NCI-H2107 treated with DMSO at 0.1 percent for 48 hours (cell line): ENCODE measurements at regions not wholly inside any gene's neighbourhood (a gene's known extent, or its start where the extent isn't known, plus 50 kb on each side); places are given as distances from the start of the nearest gene placed in this dataset.
"Not testable (repeated sequence)": the region's sequence is repeated elsewhere in the genome, so short reads cannot be mapped to it uniquely, and the experiment has no call there.

Source experiments
- DNase-seq: peaks from one replicate; lab custom pipeline; 2025; ENCODE audit not compliant: unreplicated experiment; lab: John Stamatoyannopoulos, UW

DNA sequence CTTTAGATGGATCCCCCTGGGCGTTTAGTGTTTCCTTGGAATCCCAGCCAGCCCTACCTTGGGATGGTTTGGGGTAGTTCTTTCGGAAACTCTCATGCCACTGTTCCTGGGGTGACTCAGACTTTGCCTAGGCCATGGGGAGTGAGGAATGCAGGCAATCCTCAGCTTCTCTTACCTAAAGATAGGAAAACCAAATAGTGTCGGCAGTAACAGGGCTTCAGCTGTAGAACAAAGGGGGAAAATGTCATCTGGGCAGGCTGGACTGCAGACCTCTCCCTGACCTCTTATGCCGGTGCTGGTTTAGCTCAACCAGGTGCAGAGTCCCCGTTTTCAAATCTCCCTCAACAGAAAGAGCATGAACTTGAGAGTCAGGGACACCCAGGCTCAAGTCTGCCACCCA is 252.1 kb downstream of the TSN start:
- DNase-seq, result no peak

DNA sequence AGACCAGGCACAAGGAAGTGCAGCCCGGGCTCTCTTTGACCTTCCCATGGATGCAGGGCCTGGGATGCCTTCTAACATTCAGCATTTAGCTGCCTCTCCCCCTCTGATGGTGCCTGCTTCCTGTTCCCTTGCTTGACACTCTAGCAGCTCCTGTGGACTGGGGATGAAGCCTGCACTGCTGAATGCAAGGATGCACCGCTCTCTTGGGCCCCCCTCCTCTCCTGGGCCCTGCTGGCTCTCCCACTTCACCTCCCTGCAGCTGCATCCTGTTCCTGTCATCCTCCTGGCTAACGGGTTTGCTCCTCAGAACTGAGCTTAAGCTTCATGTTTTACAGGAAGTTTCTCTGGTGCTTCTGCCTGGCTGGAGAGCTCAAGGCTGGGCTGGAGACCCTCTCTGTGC is 254.1 kb downstream of the TSN start:
- DNase-seq, result no peak

DNA sequence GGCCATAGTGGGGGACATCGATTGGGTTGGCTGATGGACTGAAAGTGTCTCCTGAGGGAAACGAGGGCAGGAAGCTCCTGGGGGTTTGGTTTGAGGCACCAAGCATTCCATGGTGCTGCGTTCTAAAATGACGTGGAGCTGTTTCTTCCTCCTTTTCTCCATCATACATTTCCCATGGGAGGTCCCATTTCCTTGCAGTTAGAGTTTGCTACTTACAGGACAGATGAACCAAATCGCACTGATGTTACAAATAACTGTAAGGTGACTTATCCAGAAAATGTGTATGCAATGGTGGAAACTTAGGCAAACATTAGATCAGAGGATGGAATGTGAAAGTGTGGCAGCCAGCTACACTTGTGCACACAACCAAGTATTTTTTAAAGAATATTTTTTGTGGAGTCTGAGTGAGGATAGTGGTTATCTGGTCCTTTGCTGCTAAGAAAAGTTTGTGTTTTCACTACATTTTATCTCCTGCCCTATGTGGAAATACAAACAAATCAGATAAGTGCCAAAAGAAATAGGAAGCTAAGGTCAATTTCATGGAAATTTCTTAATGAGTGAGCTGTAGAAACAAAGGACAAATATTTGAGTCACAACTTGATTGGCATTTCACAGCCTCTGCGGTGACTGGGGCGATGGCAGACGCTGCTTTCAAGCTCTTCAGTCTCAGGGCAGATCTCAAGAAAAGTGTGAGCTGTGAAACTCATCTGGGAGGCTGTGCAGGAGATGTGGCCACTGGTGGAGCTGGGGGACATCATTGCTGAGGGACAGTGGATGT is 256.2 kb downstream of the TSN start:
- no peak for DNase-seq

DNA sequence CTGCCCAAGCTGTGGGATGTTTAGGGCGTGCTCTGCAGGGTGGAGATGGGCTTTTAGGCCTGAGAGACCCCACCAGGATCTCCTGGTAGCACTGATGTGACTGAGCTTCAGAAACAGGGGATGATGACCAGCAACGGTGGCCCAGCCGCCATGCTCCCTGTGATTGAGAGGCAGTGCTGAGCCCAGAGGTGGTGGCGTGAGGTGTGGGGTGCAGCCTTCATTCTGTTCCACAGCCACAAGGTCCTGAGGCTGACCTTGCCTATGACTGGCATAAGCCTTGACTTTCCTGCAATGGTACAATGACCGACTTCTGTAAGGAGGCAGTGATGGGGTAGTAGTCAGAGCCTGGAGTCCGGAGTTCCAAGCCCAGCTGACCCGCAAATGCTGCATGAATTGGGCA is 263.3 kb downstream of the TSN start:
- no peak for DNase-seq

DNA sequence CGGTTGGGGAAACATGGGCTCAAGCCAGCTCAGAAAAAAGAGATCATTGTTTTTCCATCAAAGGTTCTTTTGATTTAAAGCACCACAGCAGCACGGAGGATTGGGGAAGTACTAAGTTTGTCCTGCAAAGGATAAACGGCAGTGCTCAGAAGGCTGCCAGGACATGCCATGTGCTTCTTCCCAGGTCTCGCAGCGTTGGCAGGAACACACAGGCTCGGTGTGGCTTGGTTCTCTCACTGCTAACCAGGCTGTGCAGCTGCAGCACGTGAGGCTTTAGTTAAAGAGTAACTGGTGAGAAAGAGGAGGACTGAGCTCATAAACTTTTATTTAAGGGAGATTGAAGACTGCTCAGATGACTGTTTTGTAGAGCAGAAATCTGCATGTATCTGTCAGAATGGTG is 264.3 kb downstream of the TSN start:
- no peak for DNase-seq

DNA sequence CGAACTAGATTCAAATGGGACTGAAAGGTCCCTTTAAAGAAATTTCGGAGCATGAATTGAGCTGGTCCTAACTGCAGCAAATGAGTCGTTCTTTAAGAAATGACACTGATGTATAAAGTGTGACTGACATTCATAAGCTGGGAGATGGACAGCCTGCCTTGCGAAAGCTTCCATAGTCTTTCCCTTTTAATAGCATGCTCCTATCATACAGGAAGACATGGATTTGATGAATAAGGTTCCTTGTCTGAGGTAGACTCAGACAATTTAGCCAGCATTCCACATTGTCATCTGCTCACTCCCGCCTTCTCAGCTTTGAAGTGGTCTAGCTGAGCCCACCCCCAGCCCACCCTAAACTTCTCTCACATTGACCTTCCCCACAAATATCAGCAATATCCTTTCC is 264.9 kb downstream of the TSN start:
- no peak for DNase-seq

DNA sequence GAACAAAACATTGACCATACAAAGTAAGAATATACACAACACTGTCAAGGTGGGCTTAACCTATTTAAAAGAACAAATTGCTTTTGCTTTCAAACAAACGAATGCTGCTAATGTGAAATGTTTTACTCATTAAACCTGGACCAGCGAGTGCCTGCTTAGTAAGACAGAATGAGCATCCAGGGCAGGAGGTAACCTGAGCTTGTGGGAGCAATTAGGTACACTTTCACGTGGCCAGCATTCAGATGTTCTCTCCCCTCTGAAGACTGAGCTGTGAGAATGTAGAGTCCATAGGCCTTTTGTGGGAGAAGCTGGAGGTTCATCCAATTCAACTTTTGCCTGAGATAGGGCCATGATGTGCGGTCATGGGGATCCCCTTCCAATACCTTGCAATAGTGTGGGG is 266.5 kb downstream of the TSN start:
- no peak for DNase-seq

DNA sequence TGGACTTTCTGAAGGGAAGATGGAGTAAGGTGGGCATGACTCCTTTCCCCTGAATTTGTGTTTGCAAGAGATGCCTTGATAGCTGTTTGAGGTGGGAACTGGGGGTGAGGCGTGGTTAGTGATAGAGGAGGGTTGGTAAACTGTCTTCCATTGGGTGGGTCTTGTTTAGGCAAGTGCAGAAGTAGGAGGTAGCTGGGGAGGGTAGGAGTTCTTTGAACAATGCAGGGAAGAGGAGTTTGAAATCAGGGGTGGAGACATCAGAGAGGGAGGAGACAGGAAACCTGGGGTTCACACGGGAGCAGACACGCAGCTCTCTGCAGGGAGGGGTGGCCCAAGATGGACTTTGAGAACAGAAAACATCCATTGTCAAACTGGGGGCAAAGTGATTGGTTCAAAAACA is 267.1 kb downstream of the TSN start:
- no peak for DNase-seq

DNA sequence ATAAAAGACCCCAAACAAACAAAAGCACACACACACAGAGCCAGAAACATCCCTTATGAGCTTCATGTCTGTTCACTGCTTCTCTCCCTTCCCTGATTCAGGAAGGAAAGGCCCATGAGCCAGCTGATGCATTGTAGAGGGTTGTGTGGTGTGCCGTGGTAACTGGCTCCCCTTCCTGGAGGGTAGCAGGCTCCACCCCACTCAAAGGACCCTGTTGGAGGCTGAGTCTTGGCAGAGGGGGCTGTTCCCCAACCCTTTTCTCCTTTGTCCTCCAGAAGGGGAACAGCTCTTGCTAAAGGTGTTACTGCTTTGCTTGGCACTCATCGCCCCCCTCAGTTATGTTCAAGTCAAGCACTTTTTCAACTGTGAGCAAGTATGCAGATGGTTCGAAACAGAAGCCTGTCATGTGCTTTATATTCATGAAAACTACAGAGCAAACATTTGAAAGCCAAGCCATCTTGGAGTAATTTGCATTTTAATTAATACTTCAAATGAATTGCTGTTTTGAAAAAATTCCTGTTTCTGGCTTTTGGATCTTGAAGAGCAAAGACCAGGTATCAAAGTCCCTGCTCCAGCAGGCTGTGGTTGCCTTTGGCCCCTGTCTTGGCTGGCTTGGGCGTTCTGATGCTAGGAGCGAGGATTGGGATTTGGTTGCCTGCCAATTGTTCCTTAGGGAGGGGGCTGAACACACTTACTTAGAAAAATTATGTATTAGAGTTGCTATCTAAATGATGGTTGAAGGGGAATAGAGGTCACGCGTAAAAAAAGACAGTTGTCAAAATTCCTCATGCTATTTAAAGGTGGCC is 267.8 kb downstream of the TSN start:
- no peak for DNase-seq

DNA sequence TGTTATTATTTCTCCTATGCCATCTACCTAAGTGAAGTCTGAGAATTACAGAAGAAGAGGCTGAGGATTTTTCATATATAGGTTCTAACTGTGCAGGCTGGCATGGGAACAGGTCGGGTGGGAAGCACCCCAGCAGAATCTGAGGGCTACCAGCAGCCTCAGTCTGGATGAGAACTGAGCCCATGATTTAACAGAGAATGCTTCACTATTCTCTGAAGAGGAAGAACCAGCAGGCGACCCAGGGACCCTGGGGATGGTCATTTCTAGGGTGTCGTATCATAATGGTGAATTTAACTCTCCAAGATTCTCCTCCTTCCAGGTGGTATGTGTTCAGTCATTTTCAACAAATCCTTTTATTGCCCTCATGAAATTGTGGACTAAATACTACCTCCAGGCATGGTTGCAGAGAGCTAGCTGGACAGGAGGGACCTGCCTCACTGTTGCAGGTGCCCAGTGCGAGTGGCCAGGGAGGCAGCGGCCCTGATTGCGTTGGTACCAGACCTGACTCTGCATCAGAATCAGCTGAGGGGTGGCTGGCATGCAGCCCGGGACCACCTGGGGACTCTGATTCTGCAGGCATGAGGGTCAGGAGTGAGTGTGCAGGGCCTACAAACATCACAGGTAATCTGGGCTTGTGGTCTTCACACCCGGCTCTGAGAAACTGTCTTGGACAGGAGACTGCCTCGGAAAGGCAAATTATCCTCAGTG is 272.2 kb downstream of the TSN start:
- no peak for DNase-seq

DNA sequence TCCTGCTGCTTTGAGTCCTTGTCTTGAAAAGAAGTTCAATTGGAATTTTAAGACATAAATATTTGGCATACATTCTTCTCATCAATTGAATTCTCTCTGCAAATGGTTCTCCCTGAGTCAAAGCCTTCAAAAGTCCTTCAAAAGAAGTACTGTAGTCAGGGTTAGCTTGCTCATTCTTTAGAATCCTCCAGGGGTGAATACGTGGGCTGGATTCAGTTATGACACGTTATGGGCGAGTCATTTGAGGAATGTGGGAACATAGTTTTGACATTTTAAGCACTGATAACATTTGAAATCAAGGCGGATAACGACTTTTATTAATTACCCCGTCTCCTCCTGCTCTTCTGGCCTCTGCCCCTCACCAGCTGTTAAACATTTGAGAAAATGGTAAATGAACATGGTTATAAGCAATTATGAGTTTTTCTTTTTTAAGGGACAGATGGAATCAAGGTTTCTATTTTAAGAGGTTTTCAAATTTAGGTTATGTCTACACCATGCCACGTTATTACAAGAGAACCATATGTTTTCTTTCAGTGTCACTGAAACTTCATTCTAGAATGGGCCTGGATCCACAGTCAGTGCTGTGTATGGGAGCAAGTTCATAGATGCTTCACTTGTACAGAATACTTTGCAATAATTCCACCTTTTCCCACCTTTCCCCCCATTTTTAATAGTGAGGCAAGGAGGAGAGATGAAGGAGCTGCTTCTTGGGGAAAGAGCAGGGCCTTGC is 273.1 kb downstream of the TSN start:
- no peak for DNase-seq

DNA sequence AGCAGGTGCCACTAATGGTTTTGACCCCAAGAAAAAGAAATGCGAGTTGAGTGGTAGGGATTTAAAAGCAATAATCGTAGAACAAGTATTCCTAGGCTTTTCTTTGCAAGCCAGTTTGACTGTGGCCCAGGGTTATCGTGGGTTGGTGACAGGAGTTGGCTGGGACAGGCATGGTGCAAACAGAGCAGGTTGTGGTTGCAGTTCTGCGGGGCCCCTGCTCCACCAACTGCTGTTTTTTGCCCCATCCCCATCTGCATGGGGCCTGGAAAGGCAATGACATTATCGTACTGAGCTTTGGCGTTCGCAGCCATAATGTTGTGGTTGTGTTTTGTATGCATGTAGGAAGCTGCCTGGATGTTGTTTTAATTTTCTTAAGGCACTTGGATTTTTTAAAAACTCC is 274.0 kb downstream of the TSN start:
- no peak for DNase-seq

DNA sequence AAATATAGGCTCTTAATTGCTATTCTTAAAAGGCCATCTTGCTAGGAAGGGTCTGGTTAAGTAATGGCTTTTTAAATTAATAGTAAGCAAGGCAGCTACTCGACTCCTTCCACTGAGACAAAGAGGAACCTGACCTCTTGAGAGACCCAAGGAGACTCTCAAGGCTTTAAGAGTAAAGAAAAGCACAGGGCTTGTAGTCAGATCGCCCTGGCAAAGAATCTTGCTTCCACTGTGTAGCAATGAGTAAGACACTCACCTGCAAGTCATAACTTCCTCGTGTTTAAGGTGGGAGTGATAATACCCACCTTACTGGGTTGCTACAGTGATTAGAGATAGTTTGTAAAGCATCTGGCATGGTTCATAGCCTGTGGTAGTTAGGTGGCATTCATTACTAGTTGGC is 274.5 kb downstream of the TSN start:
- no peak for DNase-seq

DNA sequence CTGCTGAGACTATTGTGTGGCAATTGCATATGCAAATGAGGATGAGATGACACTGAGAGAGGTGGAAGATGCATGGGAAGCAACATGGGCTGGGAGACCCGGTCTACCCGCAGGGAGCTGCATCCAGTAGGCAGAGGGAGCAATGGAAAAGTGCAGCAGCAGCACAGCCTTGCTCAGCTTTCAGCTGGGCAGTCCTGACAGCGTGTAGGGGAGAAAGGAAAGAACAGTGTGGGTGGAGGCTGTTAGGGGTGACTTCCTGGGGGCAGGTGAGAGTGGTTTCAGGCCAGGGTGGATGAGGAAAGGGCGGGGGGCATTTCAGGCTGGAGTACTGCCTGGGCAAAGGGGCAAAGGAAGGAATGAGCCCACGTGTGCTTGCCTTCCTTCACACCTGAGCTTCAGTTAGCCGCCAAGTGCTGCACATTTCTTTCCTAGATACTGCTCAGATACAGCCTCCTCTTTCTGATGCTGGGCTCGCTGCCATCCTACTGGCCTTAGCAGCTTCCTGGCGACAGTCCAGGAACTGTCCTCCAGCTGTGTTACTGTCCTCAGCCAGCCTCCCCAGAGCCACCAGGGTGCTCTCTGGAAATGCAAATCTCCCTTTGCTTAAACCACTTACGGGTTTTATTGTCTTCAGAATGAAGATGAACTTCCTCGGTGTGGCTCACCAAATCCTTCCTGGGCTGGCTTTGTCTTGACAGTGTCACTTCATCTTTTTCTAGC is 276.3 kb downstream of the TSN start:
- no peak for DNase-seq

DNA sequence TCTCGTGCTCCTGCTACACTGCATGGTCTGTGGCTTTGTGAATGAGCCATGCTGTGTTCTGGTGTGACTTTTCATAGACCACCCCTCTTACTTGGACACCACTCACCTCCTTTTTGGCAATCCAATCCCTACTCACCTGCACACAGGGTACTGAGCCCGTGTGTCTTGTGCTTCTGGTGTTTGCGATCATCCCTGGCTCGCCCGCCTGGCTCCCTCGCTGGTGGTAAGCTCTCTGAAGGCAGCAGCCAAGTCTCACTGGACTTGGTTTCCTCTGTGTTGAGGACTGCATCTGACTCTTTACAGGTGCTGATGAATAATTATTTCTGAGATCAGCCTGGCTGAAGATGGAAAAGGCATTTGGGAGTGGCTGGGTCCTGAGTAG is 276.8 kb downstream of the TSN start:
- no peak for DNase-seq

DNA sequence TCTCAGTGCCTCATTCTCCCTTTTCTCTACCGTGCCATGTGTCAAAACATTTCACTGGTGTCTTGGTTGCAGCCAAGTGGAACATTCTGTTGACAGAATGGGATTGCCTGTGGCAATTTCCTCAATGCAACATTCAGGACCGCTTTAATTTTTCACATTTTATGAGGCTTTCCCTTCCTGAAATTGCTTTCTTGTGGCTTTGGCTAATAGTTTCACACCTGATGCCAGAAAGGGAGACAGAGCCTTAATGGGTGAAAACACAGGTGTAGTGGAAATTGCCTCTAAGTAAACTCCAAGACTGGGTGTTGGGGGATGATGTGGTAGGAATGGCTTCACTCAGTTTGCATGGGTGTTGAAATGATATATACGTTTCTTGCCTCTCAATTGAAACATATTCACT is 278.3 kb downstream of the TSN start:
- DNase-seq, result no peak

DNA sequence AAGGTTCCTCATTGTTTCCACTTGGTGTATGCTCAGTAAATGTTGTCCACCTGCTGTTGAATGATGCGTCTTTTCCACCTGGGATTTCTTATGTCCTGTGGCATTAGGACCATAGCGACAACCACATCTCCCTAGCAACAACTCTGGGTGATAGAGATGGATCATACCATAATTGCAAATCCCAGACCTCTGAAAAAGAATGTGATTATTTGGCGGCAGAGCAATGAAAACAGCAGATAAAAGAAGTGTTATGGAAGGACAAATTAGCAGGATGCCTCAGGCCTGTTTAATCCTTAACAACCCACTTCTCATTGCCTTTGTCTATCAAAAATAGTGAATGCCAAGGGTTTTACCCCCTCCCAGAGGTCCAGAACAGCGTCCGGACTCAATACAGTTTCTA is 278.9 kb downstream of the TSN start:
- no peak for DNase-seq

DNA sequence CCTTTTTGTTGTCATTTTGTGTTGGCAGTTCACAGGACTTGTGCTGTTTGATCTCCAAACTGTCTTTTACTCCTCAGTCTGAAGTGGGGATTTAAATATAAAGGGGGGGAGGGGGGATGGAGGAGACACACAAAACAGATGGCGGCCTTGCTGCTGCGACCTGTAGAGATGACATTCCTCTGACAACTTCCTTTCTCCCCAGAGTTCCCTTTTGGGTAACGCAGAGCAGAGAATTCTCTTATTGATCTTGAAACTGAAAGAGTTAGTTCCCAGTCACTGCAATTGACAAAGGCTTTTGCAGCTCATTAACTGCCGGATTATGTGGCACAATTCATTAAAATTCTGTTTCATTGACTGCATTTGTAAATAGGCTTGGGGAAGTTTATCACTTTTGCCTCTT is 279.3 kb downstream of the TSN start:
- no peak for DNase-seq

DNA sequence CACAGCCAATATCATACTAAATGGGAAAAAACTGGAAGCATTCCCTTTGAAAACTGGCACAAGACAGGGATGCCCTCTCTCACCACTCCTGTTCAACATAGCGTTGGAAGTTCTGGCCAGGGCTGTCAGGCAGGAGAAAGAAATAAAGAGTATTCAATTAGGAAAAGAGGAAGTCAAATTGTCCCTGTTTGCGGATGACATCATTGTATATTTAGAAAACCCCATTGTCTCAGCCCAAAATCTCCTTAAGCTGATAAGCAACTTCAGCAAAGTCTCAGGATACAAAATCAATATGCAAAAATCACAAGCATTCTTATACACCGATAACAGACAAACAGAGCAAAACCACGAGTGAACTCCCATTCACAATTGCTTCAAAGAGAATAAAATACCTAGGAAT is 283.4 kb downstream of the TSN start:
- not testable (repeated sequence) for DNase-seq

DNA sequence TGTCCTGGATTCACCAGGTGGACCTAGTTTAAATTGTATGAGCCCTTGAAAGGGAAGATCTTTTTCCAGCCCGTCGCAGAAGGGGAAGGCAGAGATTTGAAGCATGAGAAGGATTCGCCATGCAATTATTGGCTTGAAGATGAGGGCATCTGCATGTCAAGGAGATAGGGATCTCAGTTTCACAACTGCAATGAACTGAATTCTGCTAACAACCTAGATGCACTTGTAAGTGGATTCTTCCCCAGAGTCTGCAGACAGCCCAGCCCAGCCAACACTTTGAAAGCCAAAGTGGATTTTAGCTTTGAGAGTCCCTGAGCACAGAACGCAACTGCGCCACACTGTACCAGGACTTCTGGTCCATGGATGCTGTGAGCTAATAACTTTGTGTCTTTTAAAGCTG is 286.0 kb downstream of the TSN start:
- DNase-seq, result no peak

DNA sequence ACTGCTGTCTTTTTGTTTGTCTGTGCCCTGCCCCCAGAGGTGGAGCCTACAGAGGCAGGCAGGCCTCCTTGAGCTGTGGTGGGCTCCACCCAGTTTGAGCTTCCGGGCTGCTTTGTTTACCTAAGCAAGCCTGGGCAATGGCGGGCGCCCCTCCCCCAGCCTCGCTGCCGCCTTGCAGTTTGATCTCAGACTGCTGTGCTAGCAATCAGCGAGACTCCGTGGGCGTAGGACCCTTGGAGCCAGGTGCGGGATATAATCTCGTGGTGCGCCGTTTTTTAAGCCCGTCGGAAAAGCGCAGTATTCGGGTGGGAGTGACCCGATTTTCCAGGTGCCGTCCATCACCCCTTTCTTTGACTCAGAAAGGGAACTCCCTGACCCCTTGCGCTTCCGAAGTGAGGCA is 296.2 kb downstream of the TSN start:
- not testable (repeated sequence) for DNase-seq
